HG02973 (cell line): ENCODE measurements at regions not wholly inside any gene's neighbourhood (a gene's known extent, or its start where the extent isn't known, plus 50 kb on each side); places are given as distances from the start of the nearest gene placed in this dataset.
A peak's percentile ranks its signal among the peaks of the same experiment; 100 is the strongest.
"Not testable (repeated sequence)": the region's sequence is repeated elsewhere in the genome, so short reads cannot be mapped to it uniquely, and the experiment has no call there.

Experiments
- ATAC-seq: cut with Tn5 transposase; IDR thresholded peaks from one replicate; pipeline ENCODE4 v1.9.1; 2021; ENCODE audit warnings: moderate library complexity; ENCODE audit not compliant: unreplicated experiment

GRCh38 chr6:141464490-141464889 lies 668.2 kb upstream of the GJE1 start:
- peak; percentile 88 for ATAC-seq

GRCh38 chr6:141463237-141463977 lies 669.3 kb upstream of the GJE1 start:
- ATAC-seq = peak; percentile 87

GRCh38 chr6:141460743-141461484 lies 671.8 kb upstream of the GJE1 start:
- ATAC-seq = no peak

- not testable (repeated sequence) for ATAC-seq
These were observed 672.5 kb upstream of the GJE1 start for GRCh38 chr6:141460245-141460644.

GRCh38 chr6:141457984-141458383 lies 674.7 kb upstream of the GJE1 start:
- not testable (repeated sequence) for ATAC-seq

- ATAC-seq = no peak
These were observed 680.4 kb upstream of the GJE1 start for GRCh38 chr6:141452354-141452686.

GRCh38 chr6:141451511-141452353 lies 681.0 kb upstream of the GJE1 start:
- ATAC-seq = no peak

- ATAC-seq = no peak
These were observed 681.6 kb upstream of the GJE1 start for GRCh38 chr6:141451181-141451510.

- ATAC-seq = no peak
These were observed 686.6 kb upstream of the GJE1 start for GRCh38 chr6:141445928-141446628.

- no peak for ATAC-seq
These were observed 688.9 kb upstream of the GJE1 start for GRCh38 chr6:141443668-141444289.

GRCh38 chr6:141443032-141443431 lies 689.7 kb upstream of the GJE1 start:
- no peak for ATAC-seq

- no peak for ATAC-seq
These were observed 693.2 kb upstream of the GJE1 start for GRCh38 chr6:141439513-141439912.

GRCh38 chr6:141437685-141438084 lies 695.0 kb upstream of the GJE1 start:
- peak; percentile 57 for ATAC-seq

GRCh38 chr6:141437011-141437410 lies 695.7 kb upstream of the GJE1 start:
- no peak for ATAC-seq

- no peak for ATAC-seq
These were observed 706.2 kb upstream of the GJE1 start for GRCh38 chr6:141426400-141426980.

GRCh38 chr6:141421378-141421777 lies 711.3 kb upstream of the GJE1 start:
- no peak for ATAC-seq

GRCh38 chr6:141418076-141418475 lies 714.6 kb upstream of the GJE1 start:
- ATAC-seq = no peak

GRCh38 chr6:141415896-141416295 lies 716.8 kb upstream of the GJE1 start:
- ATAC-seq = no peak

- ATAC-seq = no peak
These were observed 719.5 kb upstream of the GJE1 start for GRCh38 chr6:141413196-141413595.

GRCh38 chr6:141406761-141407160 lies 726.0 kb upstream of the GJE1 start:
- ATAC-seq = no peak
